GM12864 (cell line): ENCODE measurements at regions not wholly inside any gene's neighbourhood (a gene's known extent, or its start where the extent isn't known, plus 50 kb on each side); places are given as distances from the start of the nearest gene placed in this dataset.

ENCODE experiments used
- DNase-seq: peaks from one replicate; pipeline ENCODE4 v3.0.0-alpha.2; 2011; ENCODE audit warnings: low read depth
- H3K4me3 ChIP-seq: 2 replicates; pipeline ENCODE4 v1.5.1; 2011; ENCODE audit warnings: mild to moderate bottlenecking, low read depth, low read length, control low read depth
- TF ChIP-seq, protein P1 (sequence below): IDR thresholded peaks from 2 replicates; pipeline ENCODE4 v1.5.1; 2011; ENCODE audit warnings: low read depth, mild to moderate bottlenecking, moderate library complexity, low read length, control low read depth, inconsistent platforms; ENCODE audit errors: missing control alignments

DNA sequence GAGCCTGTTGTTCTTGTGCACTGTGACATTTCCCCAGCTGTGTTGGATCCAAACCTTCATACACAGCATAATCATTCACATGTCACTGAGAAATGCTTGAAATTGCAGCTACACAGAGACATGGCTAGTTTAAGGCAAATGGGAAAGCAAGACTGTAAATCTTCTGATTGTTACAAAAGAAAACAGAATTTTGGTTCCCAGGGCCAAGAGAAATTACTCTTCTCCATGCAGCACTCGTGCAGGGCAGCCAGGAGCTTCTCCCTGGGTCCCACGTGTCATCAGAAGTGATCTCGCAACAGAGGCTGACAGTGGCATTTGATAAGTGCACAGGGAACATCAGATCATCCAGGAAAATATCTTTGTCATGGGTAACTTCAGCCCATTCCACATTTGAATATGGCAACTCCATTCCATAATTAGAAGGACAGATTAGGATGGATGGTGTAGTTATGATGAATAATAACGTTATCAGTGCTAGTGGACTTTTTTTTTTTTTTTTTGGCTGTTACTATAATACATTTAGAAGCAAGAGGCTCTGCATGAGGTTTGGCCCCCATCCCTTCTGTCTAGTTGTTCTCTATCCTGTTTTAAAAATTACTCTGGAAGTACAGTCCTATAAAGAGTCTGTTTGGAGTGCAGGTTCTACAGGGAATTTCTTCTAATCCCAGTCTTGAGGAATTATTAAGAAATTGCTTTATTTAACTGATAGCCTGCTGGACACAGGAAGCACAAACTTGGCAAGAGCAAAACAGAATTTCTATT, 571.0 kb upstream of the NOX3 start:
- no peak for DNase-seq
- TF ChIP-seq, protein P1, sequence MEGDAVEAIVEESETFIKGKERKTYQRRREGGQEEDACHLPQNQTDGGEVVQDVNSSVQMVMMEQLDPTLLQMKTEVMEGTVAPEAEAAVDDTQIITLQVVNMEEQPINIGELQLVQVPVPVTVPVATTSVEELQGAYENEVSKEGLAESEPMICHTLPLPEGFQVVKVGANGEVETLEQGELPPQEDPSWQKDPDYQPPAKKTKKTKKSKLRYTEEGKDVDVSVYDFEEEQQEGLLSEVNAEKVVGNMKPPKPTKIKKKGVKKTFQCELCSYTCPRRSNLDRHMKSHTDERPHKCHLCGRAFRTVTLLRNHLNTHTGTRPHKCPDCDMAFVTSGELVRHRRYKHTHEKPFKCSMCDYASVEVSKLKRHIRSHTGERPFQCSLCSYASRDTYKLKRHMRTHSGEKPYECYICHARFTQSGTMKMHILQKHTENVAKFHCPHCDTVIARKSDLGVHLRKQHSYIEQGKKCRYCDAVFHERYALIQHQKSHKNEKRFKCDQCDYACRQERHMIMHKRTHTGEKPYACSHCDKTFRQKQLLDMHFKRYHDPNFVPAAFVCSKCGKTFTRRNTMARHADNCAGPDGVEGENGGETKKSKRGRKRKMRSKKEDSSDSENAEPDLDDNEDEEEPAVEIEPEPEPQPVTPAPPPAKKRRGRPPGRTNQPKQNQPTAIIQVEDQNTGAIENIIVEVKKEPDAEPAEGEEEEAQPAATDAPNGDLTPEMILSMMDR, result no peak
- no peak overlapping the region for H3K4me3 ChIP-seq

DNA sequence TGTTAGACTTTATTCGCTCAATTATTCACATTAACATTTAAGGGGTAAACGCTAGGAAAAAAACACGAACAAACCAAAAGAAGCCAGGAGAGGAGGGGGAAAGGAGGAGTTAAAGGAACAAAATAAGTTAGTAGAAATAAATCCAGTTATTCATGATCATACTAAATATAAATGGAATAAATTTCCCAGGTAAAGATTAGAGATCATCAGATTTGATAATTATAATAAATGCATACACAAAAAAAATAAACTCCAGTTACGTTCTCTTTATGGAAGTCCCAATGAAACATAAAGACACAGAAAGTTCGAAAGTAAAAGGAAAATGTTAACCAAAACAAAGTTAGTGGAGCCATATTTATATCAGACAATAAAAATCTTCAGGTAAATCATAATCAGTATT, 568.7 kb upstream of the NOX3 start:
- H3K4me3 ChIP-seq, result no peak overlapping the region
- DNase-seq, result no peak
- TF ChIP-seq, protein P1, result no peak

DNA sequence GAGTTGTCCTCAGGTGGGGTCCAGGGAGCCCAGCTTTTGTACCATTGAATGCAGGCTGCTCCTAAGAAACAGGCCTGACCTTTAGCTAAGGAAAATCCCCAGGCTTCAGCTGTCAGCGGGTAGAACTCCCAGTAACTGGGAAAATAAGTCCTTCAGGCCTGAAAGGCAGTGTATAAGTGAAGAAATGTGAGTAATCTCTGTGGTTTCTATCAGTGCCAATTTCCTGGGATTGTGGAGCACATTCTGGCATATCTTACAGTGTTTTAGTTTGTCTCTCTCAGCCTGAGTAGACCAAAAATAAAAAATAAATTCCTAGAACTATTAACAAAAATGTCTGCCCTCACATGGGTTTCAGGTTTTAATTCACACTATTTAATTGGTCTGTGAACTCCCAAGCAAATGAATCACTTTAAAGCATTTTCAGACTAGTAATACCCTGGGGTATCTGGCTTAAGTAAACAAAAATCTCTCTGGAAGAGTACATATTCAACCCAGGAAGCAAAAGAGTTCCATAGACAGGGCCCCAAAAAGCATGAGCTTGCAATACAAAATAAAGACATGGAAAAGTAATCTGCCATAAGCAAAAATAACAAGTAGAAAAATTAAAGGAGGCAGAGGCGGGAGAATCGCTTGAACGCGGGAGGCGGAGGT, 566.2 kb upstream of the NOX3 start:
- DNase-seq, result no peak
- TF ChIP-seq, protein P1, result no peak
- no peak overlapping the region for H3K4me3 ChIP-seq

DNA sequence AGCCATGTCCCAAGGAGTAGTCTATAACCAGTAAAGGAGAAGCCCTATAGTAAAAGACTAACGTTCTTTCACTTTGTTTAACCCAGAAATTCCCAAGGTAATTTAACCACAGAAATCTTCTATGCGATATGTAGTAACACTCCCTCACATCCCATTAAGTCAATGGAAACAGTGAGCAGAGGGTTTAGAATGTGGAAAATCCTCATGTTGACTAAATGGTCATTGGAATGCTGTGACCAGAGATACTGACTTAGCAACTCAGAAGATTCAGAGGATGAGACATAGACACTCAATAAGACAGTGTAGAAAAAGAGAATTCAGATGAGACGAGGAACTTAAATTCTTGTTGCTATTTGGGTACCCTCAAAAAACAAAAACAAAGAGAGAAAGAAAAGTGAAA, 562.2 kb upstream of the NOX3 start:
- DNase-seq, result no peak
- TF ChIP-seq, protein P1, result no peak
- H3K4me3 ChIP-seq, result no peak overlapping the region

DNA sequence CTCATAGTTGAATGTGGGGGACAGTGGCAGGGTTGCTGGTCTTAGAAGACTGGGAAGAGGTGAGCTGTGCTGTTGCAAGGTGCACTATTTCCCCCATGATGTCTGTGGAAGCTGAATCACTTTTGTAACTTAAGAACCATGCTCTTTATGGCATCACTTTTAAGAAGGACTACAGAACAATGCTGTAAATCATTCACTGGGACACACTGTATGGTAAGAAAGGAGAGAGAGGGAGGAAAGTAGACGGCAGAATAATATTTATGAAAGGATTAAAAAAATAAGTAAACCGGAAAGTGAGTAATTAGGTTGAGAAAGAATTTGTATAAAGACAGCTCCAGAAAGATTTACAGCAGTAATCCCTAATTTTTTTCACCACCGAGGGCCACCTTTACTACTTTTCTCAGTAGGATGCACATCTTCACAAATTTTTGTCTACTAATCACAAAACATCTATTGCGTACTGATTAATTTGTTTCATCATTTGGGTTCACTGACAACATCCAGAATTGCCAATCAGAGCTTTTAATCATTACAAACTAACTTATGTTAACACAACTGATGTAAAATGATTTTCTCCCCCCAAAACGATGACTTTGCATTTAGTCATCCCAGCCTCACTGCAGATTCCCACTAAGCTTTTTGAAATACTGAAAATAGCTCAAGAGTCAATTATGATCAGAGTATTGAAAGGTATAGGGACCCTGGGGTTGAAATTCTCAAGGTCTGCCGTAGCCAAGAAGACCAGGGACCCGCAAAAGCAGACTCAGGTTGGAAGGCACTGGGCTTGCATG, 560.7 kb upstream of the NOX3 start:
- no peak for DNase-seq
- TF ChIP-seq, protein P1, result no peak

DNA sequence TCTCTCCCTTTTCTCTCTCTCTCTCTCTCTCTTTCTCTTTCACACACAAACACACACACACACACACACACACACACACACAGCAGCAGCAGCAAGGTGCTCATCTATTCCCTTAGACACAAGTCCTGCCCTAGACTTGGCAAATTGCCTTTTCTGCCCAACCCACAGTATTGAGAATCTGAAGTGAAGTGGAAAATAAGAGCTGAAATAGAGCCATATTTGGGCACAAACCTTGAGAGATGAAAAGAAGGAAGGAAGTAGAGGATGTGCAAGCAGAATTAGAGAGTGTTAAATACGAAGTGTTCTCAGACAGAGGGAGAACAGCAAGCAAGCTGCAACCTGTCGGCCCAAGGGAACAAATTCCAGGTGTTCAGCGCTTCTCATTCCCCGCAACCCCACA, 557.5 kb upstream of the NOX3 start:
- no peak for DNase-seq
- TF ChIP-seq, protein P1, result no peak
- no peak overlapping the region for H3K4me3 ChIP-seq

More for the DNA sequence above, 560.7 kb upstream of the NOX3 start:
- no peak overlapping the region for H3K4me3 ChIP-seq
